ENCODE measurements at regions not wholly inside any gene's neighbourhood (a gene's known extent, or its start where the extent isn't known, plus 50 kb on each side); places are given as distances from the start of the nearest gene placed in this dataset.
"Not testable (repeated sequence)": the region's sequence is repeated elsewhere in the genome, so short reads cannot be mapped to it uniquely, and the experiment has no call there.

DNA sequence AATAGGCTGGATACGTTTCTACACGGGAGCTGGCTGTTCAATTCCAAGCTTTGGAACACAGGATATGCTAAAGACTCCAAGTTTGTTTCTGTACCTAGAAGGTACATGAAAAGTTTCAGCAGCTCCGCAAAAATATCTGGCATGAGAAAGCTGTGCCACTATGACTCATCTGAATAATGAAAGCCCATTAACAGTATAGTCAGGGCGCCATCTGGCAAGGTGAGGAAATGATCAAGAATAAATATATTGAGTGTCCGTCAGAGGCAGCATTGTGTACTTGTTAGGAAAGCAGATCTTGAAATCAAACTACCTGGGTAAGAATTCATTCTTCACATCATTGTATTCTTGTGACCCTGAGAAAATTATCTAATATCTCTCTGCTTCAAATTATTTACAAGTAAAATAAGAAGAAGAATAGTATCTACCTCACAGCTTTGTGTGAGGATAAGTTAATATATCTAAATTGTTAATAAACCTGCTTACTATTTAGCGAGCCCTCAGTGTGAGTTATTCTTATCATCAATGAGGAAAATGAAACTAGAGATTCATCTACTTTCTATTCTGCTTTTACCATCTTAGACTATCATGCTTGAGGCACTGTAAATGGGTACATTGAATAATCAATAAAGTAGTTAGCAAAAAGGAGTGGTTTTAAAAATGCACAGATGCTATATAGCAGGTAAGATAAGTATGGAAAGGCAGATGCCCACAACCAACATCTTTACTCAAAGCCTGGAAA lies 53.5 kb downstream of the FSCB start:
- no peak for DNase-seq

- DNase-seq = not testable (repeated sequence)
These were observed 56.9 kb downstream of the FSCB start for GRCh38 chr14:44450232-44450631.

DNA sequence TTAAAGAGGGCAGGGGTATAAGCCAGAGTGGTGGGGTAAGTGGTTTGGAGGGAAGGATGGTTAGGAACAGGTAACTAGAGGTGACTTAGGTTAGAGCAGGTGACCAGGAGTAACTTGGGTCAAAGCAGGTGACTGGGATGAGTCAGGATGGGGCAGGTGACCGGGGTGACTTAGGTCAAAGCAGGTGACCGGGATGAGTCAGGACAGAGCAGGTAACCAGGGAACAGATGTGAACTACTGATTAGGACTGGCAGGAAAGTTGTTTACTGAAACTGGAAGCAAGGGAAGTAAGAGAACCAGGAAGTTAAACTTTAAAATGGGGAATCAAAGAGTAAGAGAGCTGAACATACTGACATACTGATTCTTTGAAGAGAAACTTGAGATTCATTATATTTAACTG lies 57.4 kb downstream of the FSCB start:
- no peak for DNase-seq

DNA sequence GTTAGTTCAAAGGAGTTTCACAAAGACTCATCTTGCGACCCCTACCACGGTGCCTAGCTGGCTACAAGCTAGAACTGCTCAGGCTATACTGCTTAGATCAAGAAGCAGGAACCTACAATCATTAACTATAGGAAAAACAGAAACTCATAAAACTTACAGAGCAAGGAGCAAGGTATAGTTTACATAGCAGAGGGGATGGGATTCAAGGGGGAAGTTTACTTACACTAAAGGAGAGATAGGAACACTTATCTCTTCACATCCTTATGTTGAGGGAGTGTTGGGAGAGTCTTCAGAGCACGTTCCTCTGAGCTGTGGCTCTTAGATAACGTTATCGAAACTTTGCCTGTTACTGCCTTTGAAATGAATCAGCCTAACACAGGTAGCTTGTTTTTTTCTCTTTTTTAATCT lies 58.1 kb downstream of the FSCB start:
- no peak for DNase-seq

- no peak for DNase-seq
These were observed 60.1 kb downstream of the FSCB start for GRCh38 chr14:44446965-44447364.

- DNase-seq = no peak
These were observed 62.6 kb downstream of the FSCB start for GRCh38 chr14:44444454-44444853.

DNA sequence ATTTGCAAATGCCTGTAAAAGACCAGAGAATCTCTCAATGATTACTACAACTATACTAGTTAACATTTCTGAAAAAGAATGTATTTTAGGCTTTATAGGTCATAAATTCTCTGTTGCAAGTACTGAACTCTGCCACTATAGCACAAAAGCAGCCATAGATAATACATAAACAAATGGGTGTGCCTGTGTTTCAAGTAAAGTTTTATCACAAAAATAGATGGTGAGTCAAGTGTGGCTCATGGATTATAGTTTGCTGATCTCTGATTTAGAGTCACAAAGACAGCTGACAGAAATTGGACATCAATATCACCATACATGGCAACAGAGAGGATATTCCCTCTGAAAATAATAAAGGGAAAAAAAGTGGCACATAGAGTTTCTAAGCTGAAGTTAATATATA lies 68.1 kb downstream of the FSCB start:
- no peak for DNase-seq

DNA sequence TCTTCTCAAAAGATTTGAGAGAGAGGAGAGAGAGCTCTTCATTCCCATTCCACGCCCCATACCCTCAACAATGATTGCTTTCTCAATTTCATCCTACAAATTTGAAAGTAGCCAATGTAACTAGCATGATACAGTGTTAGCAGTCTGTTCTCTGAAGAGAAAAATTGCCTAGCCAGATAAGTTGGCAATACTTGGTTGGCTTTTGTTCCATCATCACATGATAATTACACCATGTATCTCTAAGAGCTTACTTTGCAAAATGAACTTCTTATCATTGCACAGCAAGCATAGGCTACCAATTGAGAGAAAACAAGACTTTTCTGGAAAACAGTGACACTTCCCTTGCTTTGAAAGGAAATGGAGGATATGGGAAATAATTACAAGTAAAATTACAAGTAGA lies 68.9 kb downstream of the FSCB start:
- DNase-seq = no peak

DNA sequence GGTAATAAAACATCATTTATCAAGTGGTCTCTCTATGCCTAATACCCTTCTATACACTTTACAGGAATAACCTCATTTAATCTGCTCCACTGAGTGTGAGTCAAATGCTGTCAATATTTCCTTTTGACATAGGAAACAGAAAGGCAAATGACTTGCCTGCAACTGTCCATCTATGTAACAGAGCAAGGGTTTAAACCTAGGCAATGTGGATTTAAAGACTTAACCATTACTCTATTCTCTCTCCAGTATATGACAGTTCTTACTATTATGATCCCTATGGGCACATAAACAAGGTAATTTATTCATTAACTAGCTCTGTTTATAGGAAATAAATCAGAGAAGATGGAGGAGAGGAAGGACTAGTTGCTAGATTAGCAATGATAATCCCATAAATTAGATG lies 70.6 kb downstream of the FSCB start:
- DNase-seq = no peak

- no peak for DNase-seq
These were observed 78.7 kb downstream of the FSCB start for GRCh38 chr14:44428231-44428945.

GRCh38 chr14:44422699-44423098 lies 84.4 kb downstream of the FSCB start:
- no peak for DNase-seq

DNA sequence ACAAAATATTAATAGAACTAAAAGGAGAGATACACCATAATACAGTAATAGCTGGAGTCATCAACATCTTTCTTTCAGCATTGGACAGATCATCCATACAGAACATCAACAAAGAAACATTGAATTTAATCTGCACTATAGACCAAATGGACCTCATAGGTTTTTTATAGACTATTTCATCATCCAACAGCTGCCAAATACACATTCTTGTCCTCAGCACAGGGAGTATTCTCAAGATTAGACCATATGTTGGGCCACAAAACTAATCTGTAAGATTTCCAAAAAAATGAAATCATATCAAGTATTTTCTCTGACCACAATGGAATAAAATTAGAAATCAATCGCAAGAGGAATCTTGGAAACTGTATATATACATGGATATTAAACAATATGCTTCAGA lies 86.9 kb downstream of the FSCB start:
- DNase-seq = no peak

DNA sequence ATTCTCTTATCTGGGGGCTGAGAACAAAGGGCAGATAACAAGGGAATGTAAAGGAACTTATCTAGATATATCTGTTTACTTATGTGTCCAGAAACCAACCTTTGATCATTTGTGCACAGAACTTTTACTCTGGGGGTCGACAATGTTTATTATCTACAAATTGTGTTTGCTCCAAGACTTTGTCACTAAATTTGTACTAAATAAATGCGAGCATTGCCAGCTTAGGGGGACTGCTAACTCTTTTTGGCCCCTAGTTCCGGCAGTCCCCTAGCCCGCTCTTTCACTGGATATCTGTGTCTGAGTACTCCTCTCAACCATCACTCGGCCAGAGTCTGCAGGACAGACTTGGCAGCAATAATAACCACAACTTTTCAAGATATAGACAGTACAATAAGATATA lies 88.2 kb downstream of the FSCB start:
- no peak for DNase-seq

GRCh38 chr14:44417809-44418208 lies 89.3 kb downstream of the FSCB start:
- DNase-seq = no peak

DNA sequence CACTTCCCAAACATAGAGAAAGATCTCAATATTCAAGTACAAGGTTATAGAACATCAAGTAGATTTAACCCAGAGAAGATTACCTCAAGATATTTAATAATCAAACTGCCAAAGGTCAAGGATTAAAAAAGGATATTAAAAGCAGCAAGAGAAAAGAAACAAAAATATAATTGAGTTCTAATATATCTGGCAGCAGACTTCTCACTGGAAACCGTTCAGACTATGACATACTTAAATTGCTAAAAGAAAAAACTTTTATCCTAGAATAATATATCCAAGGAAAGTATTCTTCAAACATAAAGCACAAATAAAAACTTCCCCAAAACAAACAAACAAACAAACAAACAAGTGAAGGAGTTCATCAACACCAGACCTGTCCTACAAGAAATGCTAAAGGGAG lies 92.4 kb downstream of the FSCB start:
- no peak for DNase-seq

GRCh38 chr14:44412858-44413569 lies 94.1 kb downstream of the FSCB start:
- no peak for DNase-seq

- no peak for DNase-seq
These were observed 102.0 kb downstream of the FSCB start for GRCh38 chr14:44405011-44405486.

DNA sequence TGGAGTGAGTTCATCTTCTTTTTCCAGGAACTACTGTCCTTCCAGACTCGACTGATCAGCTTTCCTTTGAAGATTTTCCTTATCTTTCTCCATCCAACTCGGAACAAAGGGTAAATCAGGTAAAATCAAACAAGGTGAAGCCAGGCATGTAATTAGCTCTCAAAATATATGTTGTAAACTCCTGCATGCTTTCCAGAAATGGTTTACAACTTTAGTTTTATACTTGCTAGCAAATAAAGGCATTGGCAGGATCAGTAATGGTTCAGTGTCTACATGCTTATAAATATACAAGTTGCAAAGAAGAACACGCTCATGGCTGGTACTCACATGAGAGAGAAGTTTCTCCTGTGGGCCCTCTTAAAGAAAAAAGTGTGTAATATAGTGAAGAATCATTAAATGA lies 102.5 kb downstream of the FSCB start:
- no peak for DNase-seq

DNA sequence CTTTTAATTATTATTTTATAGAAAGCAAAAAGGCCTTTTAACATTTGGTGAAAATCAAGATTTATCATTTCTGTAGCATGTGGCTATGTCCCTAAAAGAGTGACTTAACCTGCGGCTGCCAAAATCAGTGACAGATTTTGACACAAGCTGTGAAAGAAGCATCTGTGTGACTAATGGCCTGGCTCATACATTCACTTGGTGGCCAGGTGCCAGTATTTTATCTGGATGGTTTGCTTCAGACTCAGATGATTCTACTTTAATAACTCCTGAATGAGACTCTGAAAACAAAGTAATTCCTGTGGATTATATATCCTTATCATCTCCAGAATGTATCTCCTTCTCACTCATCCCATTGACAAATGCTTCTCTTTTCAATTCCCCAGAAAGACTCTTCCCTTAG lies 103.0 kb downstream of the FSCB start:
- DNase-seq = no peak

GRCh38 chr14:44403193-44403592 lies 103.9 kb downstream of the FSCB start:
- DNase-seq = no peak

GRCh38 chr14:44396226-44396625 lies 110.9 kb downstream of the FSCB start:
- no peak for DNase-seq

DNA sequence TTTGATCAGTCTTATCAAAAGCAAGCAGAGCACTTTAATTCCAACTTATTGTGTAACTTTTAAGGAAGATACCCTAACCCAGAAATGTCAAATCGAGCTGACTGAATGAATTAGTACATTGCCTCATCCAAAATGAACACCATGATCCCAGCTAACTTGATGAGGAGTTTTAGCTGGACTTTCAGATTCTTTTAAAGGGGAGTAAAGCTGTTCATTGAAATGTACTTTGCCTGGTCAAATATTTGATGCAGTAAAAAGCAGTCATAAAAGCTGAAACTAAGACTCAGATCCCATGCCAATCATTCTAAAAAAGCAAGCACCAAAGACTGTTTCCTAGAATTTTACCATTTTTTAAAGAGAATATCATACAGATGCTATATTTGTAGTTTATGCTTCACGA lies 114.1 kb downstream of the FSCB start:
- no peak for DNase-seq

GRCh38 chr14:44388306-44388705 lies 118.8 kb downstream of the FSCB start:
- DNase-seq = no peak

GRCh38 chr14:44385906-44386305 lies 121.2 kb downstream of the FSCB start:
- no peak for DNase-seq

Data from right hindlimb (tissue), 1 donor.